Tibial nerve (tissue), 4 donors: ENCODE measurements at regions not wholly inside any gene's neighbourhood (a gene's known extent, or its start where the extent isn't known, plus 50 kb on each side); places are given as distances from the start of the nearest gene placed in this dataset.

ENCODE experiments used
- DNase-seq, 2 donors: peaks; one replicate each; pipeline ENCODE4 v3.0.0-alpha.2; 2019; ENCODE audit warnings: low spot score in 2 of 2
- H3K27ac ChIP-seq, 4 donors: fragments of 200-600 bp; sonication (generic) in 3 of 4; one replicate each; pipeline ENCODE4 v1.5.1; 2017 to 2019; ENCODE audit warnings: mild to moderate bottlenecking in 1 of 4
- H3K27me3 ChIP-seq, 2 donors: fragments of 200-600 bp; sonication (generic) in 1 of 2; one replicate each; pipeline versions ENCODE4 v1.5.1 to v1.6.0; 2017 to 2019
- H3K36me3 ChIP-seq, 3 donors: fragments of 200-600 bp; sonication (generic); one replicate each; pipeline ENCODE4 v1.5.1; 2018 to 2019
- H3K4me1 ChIP-seq, 4 donors: fragments of 200-600 bp; sonication (generic) in 3 of 4; one replicate each; pipeline ENCODE4 v1.5.1; 2017 to 2019
- H3K4me3 ChIP-seq, 4 donors: fragments of 200-600 bp; sonication (generic) in 3 of 4; one replicate each; pipeline ENCODE4 v1.5.1; 2017 to 2019; ENCODE audit warnings: mild to moderate bottlenecking in 1 of 4, moderate library complexity in 1 of 4
- H3K9me3 ChIP-seq, 4 donors: fragments of 200-600 bp; sonication (generic) in 3 of 4; one replicate each; pipeline ENCODE4 v1.5.1; 2017 to 2019
- EP300 ChIP-seq, 2 donors: sonication (generic); formaldehyde crosslinking; IDR thresholded peaks; one replicate each; pipeline ENCODE4 v1.6.1; 2017; ENCODE audit warnings: antibody characterized with exemption in 2 of 2, mild to moderate bottlenecking in 1 of 2
- POLR2A ChIP-seq, 2 donors: fragments of 450-650 bp; IDR thresholded peaks; one replicate each; pipeline ENCODE4 v1.6.1; 2017; ENCODE audit warnings: antibody characterized with exemption in 2 of 2, mild to moderate bottlenecking in 2 of 2, moderate library complexity in 2 of 2
- WGBS, 2 donors: methylation state at CpG; one replicate each; pipeline ENCODE4 v1.1.5; 2018; 5-methylcytosine and 5-hydroxymethylcytosine counted together
- TF ChIP-seq, protein P1 (sequence below), 5 experiments: fragments of 200-600 bp in 3 of 5; fragments of 450-650 bp in 2 of 5; sonication (generic) in 3 of 5; IDR thresholded peaks; one replicate each; pipeline ENCODE4 v1.5.1; 2016 to 2019; ENCODE audit warnings: antibody characterized with exemption in 5 of 5, mild to moderate bottlenecking in 3 of 5, moderate library complexity in 2 of 5

DNA sequence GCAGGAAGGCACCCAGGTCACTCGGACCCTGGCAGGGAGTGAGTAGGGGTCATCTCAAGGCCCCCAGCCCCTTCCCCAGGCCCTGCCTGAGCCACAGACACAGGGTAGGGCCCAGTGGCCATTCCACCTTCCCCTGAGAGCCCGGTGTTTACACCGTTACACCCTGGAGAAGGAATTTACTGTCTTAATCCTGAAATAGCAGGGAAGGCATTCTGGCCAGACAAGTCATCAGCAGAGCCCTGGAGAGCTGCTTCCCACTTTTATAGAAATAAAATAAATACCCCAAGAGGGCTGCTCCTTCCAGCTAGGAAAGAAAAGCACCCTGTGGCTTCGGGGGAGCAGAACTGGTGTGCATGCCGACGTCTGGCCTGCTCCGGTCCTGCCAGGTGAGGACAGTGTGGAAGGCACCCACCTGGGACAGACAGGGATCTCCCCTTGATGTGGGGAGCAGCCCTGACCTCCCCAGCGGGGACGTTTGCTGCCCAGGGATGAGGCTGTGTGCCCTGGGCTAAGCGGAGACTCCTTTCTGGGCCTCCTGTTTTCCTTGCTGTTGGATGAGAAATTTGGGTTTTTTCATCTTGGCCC lies 180.0 kb downstream of the MN1 start:
- Histone ChIP-seq H3K9me3 (peaks cover 0 to 9% (median 0%) of the 10 kb centered on the region in 4 donors), H3K27ac (no peak overlapping the region), H3K4me1 (no peaks in the 10 kb centered on the region), H3K36me3 (no peaks in the 10 kb centered on the region), H3K27me3 (no peaks in the 10 kb centered on the region), H3K4me3 (no peak overlapping the region)
- DNase-seq = no peak
- TF ChIP-seq POLR2A (IDR thresholded peaks at IDR 0.05) = no peak
- TF ChIP-seq, protein P1, sequence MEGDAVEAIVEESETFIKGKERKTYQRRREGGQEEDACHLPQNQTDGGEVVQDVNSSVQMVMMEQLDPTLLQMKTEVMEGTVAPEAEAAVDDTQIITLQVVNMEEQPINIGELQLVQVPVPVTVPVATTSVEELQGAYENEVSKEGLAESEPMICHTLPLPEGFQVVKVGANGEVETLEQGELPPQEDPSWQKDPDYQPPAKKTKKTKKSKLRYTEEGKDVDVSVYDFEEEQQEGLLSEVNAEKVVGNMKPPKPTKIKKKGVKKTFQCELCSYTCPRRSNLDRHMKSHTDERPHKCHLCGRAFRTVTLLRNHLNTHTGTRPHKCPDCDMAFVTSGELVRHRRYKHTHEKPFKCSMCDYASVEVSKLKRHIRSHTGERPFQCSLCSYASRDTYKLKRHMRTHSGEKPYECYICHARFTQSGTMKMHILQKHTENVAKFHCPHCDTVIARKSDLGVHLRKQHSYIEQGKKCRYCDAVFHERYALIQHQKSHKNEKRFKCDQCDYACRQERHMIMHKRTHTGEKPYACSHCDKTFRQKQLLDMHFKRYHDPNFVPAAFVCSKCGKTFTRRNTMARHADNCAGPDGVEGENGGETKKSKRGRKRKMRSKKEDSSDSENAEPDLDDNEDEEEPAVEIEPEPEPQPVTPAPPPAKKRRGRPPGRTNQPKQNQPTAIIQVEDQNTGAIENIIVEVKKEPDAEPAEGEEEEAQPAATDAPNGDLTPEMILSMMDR (IDR thresholded peaks at IDR 0.05) = no peak
- no peak for TF ChIP-seq EP300 (IDR thresholded peaks at IDR 0.05)
- 73 to 76% methylated on average over 8 to 10 of the region's 10 CpGs for WGBS, 2 donors

DNA sequence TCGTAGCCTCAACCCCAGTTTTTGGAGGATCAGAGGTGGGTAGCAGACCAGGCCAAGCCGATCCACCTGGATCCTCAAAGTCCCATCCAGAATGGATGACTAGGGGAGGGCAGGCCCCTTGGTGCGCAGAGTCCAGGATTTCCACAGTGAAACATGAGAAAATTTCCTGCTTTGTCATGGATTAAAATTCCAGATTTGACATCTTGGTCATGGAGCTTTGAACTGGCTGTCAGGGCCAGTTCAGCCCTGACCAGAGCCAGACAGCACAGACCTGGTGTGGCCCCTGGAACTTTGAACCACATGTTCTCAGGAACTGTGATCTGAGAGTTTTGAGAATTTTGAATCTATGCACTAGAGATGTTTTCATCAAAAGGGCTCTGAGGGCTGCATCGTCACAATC lies 177.5 kb downstream of the MN1 start:
- TF ChIP-seq EP300 (IDR thresholded peaks at IDR 0.05) = no peak
- TF ChIP-seq, protein P1 (IDR thresholded peaks at IDR 0.05) = no peak
- TF ChIP-seq POLR2A (IDR thresholded peaks at IDR 0.05) = no peak

DNA sequence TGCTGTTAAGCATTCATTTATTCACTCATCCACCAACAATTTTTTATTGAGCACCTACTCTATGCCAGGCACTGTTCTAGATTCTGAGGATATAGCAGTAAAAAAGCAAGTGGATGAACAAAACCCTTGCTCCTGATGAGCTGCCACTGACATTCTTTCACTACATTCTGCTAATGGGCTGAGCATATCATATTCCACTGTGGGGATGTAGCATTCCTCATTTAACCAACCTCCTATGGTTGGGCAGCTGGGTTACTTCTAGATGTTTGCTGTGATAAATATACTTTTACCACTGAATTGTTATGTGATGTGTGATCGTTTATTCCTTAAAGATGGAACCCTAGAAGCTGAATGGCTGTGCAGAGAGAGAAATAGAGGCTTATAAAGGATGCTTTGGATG lies 176.9 kb downstream of the MN1 start:
- H3K27ac ChIP-seq = no peak overlapping the region
- H3K9me3 ChIP-seq = peaks cover 0 to 6% (median 0%) of the 10 kb centered on the region in 4 donors
- TF ChIP-seq, protein P1 (IDR thresholded peaks at IDR 0.05) = no peak
- TF ChIP-seq POLR2A (IDR thresholded peaks at IDR 0.05) (no peak), EP300 (IDR thresholded peaks at IDR 0.05) (no peak)
- WGBS, 2 donors = 0% methylated on average over 1 of the region's 1 CpG
- H3K4me1 ChIP-seq = no peaks in the 10 kb centered on the region
- H3K27me3 ChIP-seq = no peaks in the 10 kb centered on the region
- no peak for DNase-seq
- H3K4me3 ChIP-seq = no peak overlapping the region
- H3K36me3 ChIP-seq = no peaks in the 10 kb centered on the region

More for the DNA sequence above, 177.5 kb downstream of the MN1 start:
- no peak for DNase-seq
- H3K27ac ChIP-seq = no peak overlapping the region
- H3K4me3 ChIP-seq = no peak overlapping the region
- no peaks in the 10 kb centered on the region for H3K27me3 ChIP-seq
- no peaks in the 10 kb centered on the region for H3K36me3 ChIP-seq
- peaks cover 0 to 9% (median 0%) of the 10 kb centered on the region in 4 donors for H3K9me3 ChIP-seq
- WGBS, 2 donors = 89 to 91% methylated on average over 4 of the region's 4 CpGs
- no peaks in the 10 kb centered on the region for H3K4me1 ChIP-seq

DNA sequence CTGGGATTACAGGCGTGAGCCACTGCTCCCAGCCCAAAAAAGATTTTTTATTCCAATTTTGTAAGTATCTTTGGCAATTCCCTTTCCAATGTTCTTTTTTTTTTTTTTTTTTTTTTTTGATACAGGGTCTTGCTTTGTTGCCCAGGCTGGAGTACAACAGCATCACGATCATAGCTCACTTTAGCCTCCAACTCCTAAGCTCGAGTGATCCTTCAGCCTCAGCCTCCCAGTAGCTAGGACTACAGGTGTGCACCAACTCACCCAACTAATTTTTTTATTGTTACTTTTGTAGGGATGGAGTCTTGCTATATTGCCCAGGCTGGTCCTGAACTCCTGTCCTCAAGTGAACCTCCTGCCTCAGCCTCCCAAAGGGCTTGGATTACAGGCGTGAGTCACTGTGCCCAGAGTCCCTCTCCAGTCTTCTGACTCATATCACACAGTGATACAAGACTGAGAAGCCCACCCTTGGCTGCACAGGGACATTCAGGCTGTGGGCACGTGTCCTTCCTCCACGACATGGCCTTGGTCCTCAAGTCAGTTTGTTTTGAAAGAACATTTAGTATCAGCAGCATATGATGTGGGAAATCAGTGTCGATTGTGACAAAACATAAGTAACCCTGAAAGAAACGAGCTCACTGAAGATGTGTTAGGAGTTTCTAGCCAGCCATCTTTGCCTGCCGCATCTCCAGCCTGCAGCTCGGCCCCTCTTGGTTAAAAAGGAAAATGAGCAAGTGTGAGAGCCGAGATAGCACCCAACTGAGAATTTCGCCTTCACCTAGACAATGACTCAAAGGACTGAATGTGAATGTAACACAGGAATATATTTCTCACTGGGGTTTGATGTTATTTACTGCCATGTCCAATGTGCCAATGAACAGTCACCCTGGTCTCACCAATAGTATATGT lies 175.5 kb downstream of the MN1 start:
- H3K27ac ChIP-seq = no peak overlapping the region
- TF ChIP-seq POLR2A (IDR thresholded peaks at IDR 0.05) = no peak
- TF ChIP-seq, protein P1 (IDR thresholded peaks at IDR 0.05) = no peak
- TF ChIP-seq EP300 (IDR thresholded peaks at IDR 0.05) = no peak
- no peaks in the 10 kb centered on the region for H3K4me1 ChIP-seq
- H3K36me3 ChIP-seq = no peaks in the 10 kb centered on the region
- H3K9me3 ChIP-seq = no peaks in the 10 kb centered on the region
- 85 to 87% methylated on average over 12 of the region's 12 CpGs for WGBS, 2 donors
- H3K4me3 ChIP-seq = no peak overlapping the region
- no peak for DNase-seq
- no peaks in the 10 kb centered on the region for H3K27me3 ChIP-seq
